ENCODE measurements at regions not wholly inside any gene's neighbourhood (a gene's known extent, or its start where the extent isn't known, plus 50 kb on each side); places are given as distances from the start of the nearest gene placed in this dataset.

DNA sequence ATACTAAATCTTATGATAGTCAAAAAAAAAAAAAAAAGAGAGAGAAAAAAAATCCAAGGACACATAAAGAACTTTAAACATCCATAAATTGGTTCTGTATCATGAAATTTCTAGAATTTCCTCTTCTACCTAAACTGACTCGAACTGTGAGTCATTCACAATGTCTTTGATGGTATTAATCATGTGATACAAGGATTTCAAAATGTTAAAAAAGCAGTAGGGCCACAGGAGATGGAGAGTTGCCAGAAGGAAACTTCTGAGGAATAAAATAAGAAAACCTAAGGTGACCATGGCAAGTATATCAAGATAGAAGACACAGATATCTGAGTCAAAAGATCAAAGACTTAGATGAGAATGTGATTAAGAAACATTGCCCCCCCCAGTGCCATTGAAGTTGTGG is 1320.9 kb upstream of the FLRT2 start:
- TF ChIP-seq, protein P1, sequence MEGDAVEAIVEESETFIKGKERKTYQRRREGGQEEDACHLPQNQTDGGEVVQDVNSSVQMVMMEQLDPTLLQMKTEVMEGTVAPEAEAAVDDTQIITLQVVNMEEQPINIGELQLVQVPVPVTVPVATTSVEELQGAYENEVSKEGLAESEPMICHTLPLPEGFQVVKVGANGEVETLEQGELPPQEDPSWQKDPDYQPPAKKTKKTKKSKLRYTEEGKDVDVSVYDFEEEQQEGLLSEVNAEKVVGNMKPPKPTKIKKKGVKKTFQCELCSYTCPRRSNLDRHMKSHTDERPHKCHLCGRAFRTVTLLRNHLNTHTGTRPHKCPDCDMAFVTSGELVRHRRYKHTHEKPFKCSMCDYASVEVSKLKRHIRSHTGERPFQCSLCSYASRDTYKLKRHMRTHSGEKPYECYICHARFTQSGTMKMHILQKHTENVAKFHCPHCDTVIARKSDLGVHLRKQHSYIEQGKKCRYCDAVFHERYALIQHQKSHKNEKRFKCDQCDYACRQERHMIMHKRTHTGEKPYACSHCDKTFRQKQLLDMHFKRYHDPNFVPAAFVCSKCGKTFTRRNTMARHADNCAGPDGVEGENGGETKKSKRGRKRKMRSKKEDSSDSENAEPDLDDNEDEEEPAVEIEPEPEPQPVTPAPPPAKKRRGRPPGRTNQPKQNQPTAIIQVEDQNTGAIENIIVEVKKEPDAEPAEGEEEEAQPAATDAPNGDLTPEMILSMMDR (IDR thresholded peaks at IDR 0.05; ENCODE audit: low read depth, low read length): no peak
- no peak overlapping the region for H3K4me3 ChIP-seq (ENCODE audit: low read depth, low read length)

DNA sequence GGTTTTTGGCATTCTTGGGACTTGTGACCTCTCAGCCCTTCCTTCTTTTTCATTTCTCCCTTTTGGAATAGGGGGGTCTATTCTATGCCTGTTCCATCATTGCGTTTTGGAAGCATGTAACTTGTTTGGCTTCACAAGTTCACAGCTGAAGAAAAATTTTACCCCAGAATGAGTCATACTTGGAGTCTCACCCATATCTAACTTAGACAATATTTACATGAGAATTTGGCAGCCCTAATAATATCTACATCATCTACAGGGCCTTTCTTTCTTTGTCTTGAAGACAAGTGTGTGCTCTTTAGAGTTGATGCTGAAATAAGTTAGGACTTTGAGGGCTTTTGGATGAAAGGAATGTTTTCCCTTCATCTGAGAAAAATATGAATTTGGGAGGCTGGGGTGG is 1312.9 kb upstream of the FLRT2 start:
- TF ChIP-seq, protein P1 (IDR thresholded peaks at IDR 0.05; ENCODE audit: low read depth, low read length): no peak
- no peak overlapping the region for H3K4me3 ChIP-seq (ENCODE audit: low read depth, low read length)

DNA sequence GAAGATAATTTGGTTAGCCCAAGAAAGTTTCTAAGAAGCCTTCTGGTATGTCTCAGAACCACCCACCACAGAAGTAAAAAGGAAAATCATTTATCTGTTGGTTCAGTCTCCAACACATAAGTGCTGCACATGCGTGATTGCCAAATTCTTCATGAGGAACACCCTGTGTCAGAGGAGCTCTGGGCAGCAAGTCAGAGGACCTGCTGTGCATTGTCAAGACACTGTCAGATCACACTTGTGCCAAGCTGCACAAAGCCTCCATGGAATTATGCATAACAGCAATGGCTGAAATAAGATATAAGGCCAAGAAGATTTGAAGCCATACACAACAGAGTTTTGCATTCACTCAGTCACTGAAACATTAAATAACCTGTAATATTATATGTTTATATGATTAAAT is 1304.7 kb upstream of the FLRT2 start:
- TF ChIP-seq, protein P1 (IDR thresholded peaks at IDR 0.05; ENCODE audit: low read depth, low read length): no peak

DNA sequence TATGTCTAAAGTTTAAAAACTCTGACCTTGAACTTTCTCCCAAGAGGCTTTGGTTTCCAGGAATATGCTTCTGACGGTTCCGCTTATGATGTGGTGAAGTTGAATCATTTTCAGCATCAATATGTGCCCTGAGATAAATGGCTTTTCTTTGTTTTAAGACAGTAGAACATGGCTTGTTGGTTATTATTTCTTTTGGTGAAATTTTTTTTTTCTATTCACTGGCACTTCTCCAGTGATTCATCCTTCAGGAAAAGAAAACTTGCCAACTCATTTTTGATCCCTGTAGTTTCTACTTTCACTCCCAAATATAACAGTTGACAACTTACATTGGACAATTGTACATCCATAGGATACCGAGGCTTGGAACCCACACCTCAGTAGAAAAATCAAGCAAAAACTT is 1301.2 kb upstream of the FLRT2 start:
- TF ChIP-seq, protein P1 (IDR thresholded peaks at IDR 0.05; ENCODE audit: low read depth, low read length): no peak

More for the DNA sequence above, 1304.7 kb upstream of the FLRT2 start:
- H3K4me3 ChIP-seq (ENCODE audit: low read depth, low read length): no peak overlapping the region

DNA sequence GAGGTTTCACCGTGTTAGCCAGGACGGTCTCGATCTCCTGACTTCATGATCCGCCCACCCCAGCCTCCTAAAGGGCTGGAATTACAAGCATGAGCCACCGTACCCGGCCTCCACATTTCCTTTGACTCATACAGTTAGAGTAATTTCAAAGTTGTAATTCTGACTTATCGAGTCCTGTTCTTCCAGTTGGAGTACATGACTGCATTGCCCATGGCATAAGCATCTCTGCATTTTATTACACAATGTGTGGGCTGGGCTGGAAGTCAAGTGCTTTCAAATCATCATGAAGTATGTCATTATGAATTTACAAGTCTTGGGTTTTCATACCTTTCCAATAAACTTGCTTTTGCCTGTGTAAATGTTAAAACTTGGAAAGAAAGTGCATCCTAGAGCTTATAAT is 1295.7 kb upstream of the FLRT2 start:
- TF ChIP-seq, protein P1 (IDR thresholded peaks at IDR 0.05; ENCODE audit: low read depth, low read length): no peak
- no peak overlapping the region for H3K4me3 ChIP-seq (ENCODE audit: low read depth, low read length)

More for the DNA sequence above, 1301.2 kb upstream of the FLRT2 start:
- H3K4me3 ChIP-seq (ENCODE audit: low read depth, low read length): no peak overlapping the region

DNA sequence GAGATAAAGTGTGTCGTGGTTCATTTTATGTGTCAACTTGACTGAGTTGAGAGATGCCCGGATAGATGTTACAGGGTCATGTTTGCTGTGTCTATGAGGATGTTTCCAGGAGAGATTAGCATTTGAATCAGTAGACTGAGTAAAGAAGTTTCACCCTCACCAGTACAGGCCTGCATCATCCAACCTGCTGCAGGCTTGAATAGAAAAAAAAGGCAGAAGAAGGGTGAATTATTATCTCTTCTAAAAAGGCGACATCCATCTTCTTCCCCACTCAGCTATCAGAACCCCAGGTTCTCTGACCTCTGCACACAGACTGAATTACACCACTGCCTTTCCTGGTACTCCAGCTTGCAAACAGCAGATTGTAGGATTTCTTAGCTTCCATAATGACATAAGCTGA is 1293.7 kb upstream of the FLRT2 start:
- TF ChIP-seq, protein P1 (IDR thresholded peaks at IDR 0.05; ENCODE audit: low read depth, low read length): no peak

DNA sequence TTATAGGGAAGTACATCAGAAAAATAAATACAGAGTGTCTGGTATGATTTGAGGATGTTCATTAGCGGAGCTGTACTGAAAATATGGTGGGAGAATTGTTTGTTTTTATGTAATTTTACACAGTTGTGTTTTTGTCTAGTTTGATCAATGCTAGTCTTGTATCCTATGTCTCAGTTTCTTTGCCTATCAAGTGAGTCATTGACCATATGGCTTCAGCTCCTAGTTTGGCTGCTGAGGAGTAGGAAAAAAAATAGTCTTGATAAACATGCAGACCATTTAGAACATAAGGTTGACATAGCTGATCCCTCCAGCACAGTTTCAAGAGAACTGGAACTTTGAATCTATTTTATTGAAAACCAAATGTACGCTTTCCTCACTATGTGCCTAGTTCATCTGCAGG is 1292.1 kb upstream of the FLRT2 start:
- TF ChIP-seq, protein P1 (IDR thresholded peaks at IDR 0.05; ENCODE audit: low read depth, low read length): no peak
- H3K4me3 ChIP-seq (ENCODE audit: low read depth, low read length): no peak overlapping the region

More for the DNA sequence above, 1293.7 kb upstream of the FLRT2 start:
- no peak overlapping the region for H3K4me3 ChIP-seq (ENCODE audit: low read depth, low read length)

Measured in WI38 (cell line).